ENCODE measurements at regions not wholly inside any gene's neighbourhood (a gene's known extent, or its start where the extent isn't known, plus 50 kb on each side); places are given as distances from the start of the nearest gene placed in this dataset.
"Not testable (repeated sequence)": the region's sequence is repeated elsewhere in the genome, so short reads cannot be mapped to it uniquely, and the experiment has no call there.

GRCh38 chr5:152689250-152689711, 284.2 kb upstream of the NMUR2 start:
- DNase-seq (ENCODE audit: low read depth, low spot score) = no peak

GRCh38 chr5:152694231-152694630, 289.2 kb upstream of the NMUR2 start:
- DNase-seq (ENCODE audit: low read depth, low spot score) = no peak

DNA sequence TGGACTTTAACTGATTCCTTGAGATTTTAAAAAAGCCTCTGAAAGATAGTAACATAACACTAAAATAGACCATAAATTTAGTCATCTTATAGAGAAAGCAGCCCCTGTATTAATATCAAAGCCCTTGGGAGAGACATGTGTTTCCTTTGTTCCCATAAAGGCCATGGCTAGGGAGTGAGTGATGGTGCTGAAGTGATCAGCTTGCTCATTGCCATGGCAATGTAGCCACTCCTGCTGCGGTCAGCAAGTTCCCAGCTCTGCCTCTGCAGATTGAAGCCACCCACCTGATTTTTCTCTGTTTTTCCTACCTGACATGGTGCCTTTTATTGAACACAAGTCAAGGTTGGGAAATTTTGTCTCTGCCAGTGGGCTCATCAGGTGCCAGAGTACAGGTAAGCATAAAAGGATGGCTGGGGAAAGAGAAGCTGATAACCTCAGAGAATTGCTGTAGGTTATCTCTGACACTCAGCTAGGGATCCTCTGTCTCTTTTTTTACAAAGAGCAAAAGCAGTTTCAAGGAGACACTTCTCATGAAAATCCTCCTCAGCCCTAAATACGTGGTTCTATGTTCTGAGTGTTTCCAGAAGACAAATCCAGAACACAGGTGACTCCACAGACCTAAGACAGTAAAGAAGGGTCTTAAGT, 296.3 kb upstream of the NMUR2 start:
- DNase-seq (ENCODE audit: low read depth, low spot score) = no peak

DNA sequence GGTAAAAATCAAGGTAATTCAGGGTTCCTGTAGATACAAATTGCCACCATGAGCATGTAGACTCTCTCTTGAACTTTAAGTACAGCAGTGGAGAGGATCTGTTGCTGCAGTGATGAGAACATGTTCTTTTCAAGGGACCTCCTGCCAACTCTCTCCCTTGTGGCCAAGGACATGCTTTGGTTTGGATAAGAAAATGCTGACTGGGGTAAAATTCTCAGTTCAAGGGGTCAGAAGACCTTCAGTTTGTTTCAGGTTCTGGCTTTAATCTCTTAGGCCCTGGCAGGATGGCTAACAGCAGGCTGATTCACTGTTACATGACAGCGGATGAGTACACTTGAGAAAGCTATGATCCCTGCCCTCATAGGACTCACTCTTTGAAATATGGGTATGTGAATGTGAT, 299.2 kb upstream of the NMUR2 start:
- DNase-seq (ENCODE audit: low read depth, low spot score) = no peak

GRCh38 chr5:152711801-152712388, 306.8 kb upstream of the NMUR2 start:
- DNase-seq (ENCODE audit: low read depth, low spot score) = no peak

- no peak for DNase-seq (ENCODE audit: low read depth, low spot score)
Measured at GRCh38 chr5:152717393-152717792, 312.3 kb upstream of the NMUR2 start.

DNA sequence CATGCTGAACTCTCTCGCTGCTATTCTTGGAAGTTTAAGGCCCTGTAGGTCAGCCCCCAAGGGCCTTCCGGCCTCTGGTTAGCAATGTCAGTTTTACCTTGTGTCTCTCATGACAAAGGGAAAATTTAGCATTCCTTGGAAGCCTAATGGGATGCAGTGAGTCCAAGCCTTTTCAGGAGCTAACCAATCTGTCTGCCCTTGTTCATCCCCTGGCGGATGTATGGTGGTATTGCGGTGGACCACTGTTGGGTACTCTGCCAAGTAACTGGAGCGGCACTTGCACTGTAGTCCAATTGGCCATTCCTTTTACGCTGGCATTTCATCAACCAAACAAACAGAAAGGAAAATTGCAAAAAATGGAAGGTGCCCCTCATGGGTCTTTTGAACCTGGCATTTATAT, 318.4 kb upstream of the NMUR2 start:
- no peak for DNase-seq (ENCODE audit: low read depth, low spot score)

GRCh38 chr5:152730176-152730575, 325.1 kb upstream of the NMUR2 start:
- no peak for DNase-seq (ENCODE audit: low read depth, low spot score)

DNA sequence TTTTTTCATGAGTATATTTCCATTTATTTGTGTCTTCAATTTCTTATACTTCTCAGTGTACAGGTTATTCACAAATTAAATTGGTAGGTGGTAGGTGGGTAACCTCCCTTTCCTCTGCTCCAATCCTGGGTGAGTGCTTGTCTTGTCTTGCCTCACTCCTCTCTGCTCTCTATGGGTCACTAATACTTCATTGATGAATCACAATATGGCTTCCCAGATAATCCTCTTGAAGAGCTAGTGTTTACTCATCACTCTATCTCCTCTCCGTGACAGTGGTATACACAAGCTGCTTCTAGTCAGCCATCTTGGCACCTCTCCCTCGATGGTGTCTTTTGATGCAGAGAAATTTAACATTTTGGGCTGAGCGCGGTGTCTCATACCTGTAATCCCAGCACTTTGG, 331.8 kb upstream of the NMUR2 start:
- DNase-seq (ENCODE audit: low read depth, low spot score) = no peak

DNA sequence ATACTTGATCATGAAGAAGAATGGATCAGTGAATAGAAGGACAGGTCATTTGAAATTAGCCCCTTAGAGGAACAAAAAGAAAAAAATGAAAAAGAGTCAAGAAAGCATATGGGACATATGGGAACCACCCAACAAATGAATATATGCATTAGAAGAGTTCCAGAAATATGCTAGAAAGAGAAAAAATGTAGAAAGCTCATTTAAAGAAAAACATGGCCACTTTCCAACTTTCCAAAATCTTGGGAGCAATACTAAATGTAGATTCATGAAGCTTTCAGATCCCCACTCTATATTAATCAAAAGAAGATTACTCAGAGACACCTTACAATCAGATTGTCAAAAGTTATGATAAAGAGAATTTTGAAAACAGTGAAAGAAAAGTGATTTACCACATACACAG, 334.8 kb upstream of the NMUR2 start:
- DNase-seq (ENCODE audit: low read depth, low spot score) = no peak

DNA sequence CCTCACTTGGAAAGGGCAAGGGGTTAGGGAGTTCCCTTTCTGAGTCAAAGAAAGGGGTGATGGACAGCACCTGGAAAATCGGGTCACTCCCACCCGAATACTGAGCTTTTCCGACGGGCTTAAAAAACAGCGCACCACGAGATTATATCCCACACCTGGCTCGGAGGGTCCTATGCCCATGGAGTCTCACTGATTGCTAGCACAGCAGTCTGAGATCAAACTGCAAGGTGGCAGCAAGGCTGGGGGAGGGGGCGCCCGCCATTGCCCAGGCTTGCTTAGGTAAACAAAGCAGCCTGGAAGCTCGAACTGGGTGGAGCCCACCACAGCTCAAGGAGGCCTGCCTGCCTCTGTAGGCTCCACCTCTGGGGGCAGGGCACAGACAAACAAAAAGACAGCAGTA, 336.0 kb upstream of the NMUR2 start:
- not testable (repeated sequence) for DNase-seq (ENCODE audit: low read depth, low spot score)

DNA sequence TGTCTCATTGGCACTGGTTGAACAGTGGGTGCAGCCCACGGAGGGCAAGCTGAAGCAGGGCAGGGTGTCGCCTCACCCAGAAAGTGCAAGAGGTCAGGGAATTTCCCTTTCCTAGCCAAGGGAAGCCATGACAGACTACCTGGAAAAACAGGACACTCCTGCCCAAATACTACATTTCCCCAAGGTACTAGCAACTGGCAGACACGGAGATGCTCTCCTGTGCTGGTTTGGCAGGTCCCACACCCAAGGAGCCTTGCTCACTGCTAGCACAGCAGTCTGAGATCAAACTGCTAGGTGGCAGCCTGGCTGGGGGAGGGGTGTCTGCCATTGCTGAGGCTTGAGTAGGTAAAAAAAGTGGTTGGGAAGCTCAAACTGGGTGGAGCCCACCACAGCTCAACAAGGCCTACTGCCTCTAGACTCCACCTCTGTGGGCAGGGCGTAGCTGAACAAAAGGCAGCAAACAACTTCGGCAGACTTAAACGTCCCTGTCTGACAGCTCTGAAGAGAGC, 382.7 kb upstream of the NMUR2 start:
- DNase-seq (ENCODE audit: low read depth, low spot score) = not testable (repeated sequence)

- DNase-seq (ENCODE audit: low read depth, low spot score) = no peak
Measured at GRCh38 chr5:152801886-152802285, 396.8 kb upstream of the NMUR2 start.

DNA sequence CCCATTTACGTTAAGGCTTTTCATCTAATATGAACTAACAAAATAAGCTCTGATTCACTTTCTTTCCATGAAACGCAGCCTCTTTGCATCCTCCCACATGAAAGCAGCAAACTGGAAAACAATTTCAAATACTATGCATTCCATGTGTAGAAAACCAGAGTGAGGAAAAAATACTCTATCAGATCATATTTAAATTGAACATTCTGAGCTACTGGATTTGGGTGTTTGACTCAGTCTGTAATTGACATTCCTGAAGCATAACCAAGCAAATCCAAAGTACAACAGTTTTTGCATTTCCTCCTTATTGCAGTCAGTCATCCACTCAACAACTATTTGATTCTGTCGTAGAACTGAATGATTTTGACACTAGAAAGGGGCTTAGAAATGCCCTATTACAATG, 399.1 kb upstream of the NMUR2 start:
- no peak for DNase-seq (ENCODE audit: low read depth, low spot score)

DNA sequence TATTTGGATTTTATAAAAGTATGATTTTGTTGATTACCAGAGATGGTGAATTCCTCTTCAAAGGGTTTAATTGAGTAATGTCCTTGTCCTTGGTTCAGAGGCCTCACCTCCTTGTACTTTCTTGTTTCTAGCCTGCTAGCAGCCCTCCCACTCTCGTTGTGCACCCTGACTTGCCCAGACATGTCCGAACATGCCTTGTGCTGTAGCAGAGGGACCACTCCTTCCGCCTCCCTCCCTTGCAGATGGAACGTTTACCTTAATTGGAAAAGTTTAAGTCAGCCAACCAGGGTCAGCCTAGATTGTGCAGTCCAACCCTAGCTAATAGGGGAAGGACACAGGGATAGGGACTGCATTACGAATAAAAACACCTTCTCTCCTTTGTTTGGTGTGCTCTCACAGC, 406.9 kb upstream of the NMUR2 start:
- DNase-seq (ENCODE audit: low read depth, low spot score) = no peak

DNA sequence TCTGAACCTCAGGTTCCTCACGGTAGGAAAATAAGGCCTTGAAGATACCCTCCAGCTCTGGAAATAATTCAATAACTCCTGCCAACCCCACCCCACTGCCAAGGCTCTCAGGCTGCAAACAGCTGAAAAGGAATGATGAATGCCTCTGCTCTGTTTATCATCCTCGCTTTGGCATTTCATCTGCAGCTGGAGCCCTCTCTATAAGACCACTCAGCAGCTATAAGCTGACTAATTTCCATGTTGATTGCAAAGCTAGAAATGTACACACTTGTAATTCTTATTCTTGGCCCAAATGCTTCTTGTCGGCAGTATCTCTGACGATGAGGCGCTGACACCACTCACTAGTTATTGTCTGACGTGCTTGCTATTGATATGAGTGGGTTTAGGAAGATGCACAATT, 408.4 kb upstream of the NMUR2 start:
- DNase-seq (ENCODE audit: low read depth, low spot score) = no peak

- no peak for DNase-seq (ENCODE audit: low read depth, low spot score)
Measured at GRCh38 chr5:152819891-152820290, 414.8 kb upstream of the NMUR2 start.

DNA sequence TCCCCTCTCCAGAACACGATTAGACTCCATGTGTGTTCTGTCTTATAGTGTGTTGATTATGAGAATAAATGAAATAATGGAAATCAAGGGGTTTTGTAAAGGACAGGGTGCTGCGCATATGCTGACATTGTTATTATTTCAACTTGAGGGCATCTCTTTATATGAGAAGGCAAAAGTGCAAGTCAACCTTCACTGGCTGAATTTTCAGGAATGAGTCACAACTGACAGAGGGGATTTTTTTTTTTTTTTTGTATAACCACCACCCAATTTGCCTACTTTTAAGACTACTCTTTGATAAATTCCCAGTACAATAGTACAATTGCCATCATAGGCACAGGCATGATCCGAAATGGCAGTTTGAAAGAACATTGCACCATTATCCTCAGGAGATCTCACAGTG, 419.2 kb upstream of the NMUR2 start:
- DNase-seq (ENCODE audit: low read depth, low spot score) = no peak

DNA sequence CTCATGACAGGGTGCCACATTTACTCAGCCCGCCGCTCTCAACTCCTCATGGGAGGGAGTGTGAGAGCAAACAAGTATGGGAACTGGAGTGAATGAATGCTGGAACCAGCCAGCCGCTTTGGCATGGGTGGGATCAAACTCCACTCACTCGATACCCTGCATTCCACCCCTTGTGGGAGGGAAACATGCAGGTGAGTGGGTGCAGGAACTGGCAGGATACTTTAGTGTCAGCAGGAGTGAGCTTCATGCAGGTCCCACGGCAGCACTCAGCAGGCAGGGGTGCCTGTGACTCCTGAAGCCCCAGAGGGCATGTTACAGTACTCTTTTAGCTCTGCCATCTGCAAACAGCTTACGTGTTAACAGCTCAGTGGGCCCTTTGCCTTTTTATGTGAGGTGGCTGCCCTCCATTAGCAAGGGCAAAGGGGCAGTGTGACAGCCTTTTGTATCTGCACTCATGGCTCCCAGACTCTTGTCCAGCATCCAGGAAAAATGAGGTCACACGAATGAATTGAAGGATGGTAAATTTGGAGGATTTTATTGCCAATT, 433.2 kb upstream of the NMUR2 start:
- no peak for DNase-seq (ENCODE audit: low read depth, low spot score)

DNA sequence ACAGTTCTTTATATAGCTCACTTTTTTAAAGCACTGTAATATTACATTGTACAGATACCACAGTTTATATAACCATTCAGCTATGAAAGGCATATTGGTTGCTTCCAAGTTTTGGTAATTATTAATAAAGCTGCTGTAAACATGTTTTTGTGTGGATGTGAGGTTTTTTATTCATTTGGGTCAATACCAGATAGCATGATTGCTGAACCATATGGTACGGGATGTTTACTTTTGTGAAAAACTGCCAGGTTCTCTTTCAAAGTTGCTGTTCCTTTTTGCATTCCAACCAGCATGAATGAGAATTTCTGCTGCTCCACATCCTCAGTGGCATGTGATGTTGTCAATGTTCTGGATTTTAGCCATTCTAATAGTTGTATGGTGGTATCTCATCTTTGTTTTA, 439.6 kb upstream of the NMUR2 start:
- no peak for DNase-seq (ENCODE audit: low read depth, low spot score)

- no peak for DNase-seq (ENCODE audit: low read depth, low spot score)
Measured at GRCh38 chr5:152853361-152853760, 448.3 kb upstream of the NMUR2 start.

DNA sequence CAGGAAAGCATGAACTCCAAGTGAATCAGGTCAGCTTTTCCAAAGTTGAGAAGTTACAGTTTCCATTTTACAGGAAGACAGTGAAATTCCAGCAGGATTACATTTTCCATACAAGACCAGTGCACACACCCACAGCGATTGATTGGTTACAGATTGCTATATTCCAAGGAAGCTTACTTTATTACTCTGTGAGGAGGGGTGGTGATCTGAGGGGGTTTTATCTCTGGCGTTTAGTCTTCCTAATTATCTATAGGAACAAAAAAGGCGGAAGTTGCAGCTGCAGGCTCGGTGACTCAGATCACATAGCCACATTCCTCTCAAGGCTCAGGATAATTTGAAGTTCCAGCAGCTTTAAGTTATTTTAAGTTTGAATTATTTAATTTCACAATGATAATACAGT, 450.4 kb upstream of the NMUR2 start:
- DNase-seq (ENCODE audit: low read depth, low spot score) = no peak

GRCh38 chr5:152861231-152861630, 456.2 kb upstream of the NMUR2 start:
- DNase-seq (ENCODE audit: low read depth, low spot score) = no peak
